Cerebellar nuclear complex (tissue), 1 donor: ENCODE measurements at regions not wholly inside any gene's neighbourhood (a gene's known extent, or its start where the extent isn't known, plus 50 kb on each side); places are given as distances from the start of the nearest gene placed in this dataset.

Source experiments
- DNase-seq, 2 experiments: peaks; one replicate each; lab custom pipeline; 2025; lab: John Stamatoyannopoulos, UW

- DNase-seq = no peak
Observed at GRCh38 chr17:79680318-79680695, 50.4 kb upstream of the ENPP7 start.

- no peak for DNase-seq
Observed at GRCh38 chr17:79679631-79680317, 51.0 kb upstream of the ENPP7 start.

- no peak for DNase-seq
Observed at GRCh38 chr17:79678736-79679255, 51.9 kb upstream of the ENPP7 start.

- DNase-seq = no peak
Observed at GRCh38 chr17:79678091-79678735, 52.5 kb upstream of the ENPP7 start.

- DNase-seq = no peak
Observed at GRCh38 chr17:79677646-79678045, 53.1 kb upstream of the ENPP7 start.

- no peak for DNase-seq
Observed at GRCh38 chr17:79676796-79677195, 53.9 kb upstream of the ENPP7 start.

GRCh38 chr17:79675413-79675725 lies 55.4 kb upstream of the ENPP7 start:
- no peak for DNase-seq

- DNase-seq = no peak
Observed at GRCh38 chr17:79674506-79675412, 56.0 kb upstream of the ENPP7 start.

GRCh38 chr17:79673517-79673916 lies 57.2 kb upstream of the ENPP7 start:
- DNase-seq = no peak

GRCh38 chr17:79672496-79672895 lies 58.2 kb upstream of the ENPP7 start:
- DNase-seq = no peak

GRCh38 chr17:79671085-79671694 lies 59.6 kb upstream of the ENPP7 start:
- DNase-seq = no peak

GRCh38 chr17:79670537-79671084 lies 59.8 kb upstream of the RBFOX3 start:
- no peak for DNase-seq

- DNase-seq = no peak
Observed at GRCh38 chr17:79669861-79670260, 59.0 kb upstream of the RBFOX3 start.

- DNase-seq = no peak
Observed at GRCh38 chr17:79668344-79669250, 57.7 kb upstream of the RBFOX3 start.

GRCh38 chr17:79667746-79668145 lies 56.9 kb upstream of the RBFOX3 start:
- DNase-seq = no peak

GRCh38 chr17:79667121-79667715 lies 56.4 kb upstream of the RBFOX3 start:
- no peak for DNase-seq

GRCh38 chr17:79666111-79666510 lies 55.3 kb upstream of the RBFOX3 start:
- no peak for DNase-seq

- peak in 1 of 2 experiments; percentile 59 for DNase-seq
Observed at GRCh38 chr17:79664930-79665737, 54.3 kb upstream of the RBFOX3 start.

GRCh38 chr17:79661292-79662041 lies 50.6 kb upstream of the RBFOX3 start:
- DNase-seq = no peak
